ENCODE measurements at regions not wholly inside any gene's neighbourhood (a gene's known extent, or its start where the extent isn't known, plus 50 kb on each side); places are given as distances from the start of the nearest gene placed in this dataset.
A peak's percentile ranks its signal among the peaks of the same experiment; 100 is the strongest.

DNA sequence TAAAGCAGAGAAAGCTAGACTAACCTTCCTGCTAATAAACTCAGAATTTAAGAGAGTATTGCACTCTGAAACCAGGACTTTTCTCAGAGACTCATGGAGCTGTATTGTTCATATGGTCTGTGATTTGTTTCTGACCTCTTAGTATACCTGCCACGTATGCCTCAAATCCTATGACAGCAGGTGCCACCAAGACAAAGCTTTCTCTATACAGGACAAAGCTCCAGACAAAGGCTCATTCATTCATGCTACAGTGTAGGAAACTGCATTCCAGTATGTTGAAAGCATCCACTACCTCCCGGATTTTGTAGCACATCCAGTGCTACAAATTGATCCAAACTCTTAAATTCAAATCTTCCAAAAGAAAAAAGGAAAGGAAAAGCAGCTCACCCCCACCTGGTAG is 178.3 kb downstream of the CHIC2 start:
- DNase-seq (ENCODE audit: low spot score) = peak; percentile 60

More for the DNA sequence above, 178.3 kb downstream of the CHIC2 start:
- Histone ChIP-seq H3K4me1 (ENCODE audit: insufficient read depth, low read length) (peaks cover 14% of the 10 kb centered on the region; the same call in 1 of the 2 replicates), H3K9me3 (ENCODE audit: low read length) (no peaks in the 10 kb centered on the region), H2AFZ (ENCODE audit: low read length) (no peak overlapping the region), H3K36me3 (replicated peaks in 1 of 2; ENCODE audit: control insufficient read depth in 1 of 2, insufficient read depth in 2 of 2, low read length in 2 of 2) (no peaks in the 10 kb centered on the region), H3K27me3 (ENCODE audit: control insufficient read depth in 1 of 2, insufficient read depth in 2 of 2, low read length in 2 of 2) (peaks cover 0 to 2% of the 10 kb centered on the region in 2 experiments; a peak in 2 of 5 replicates), H3K9ac (ENCODE audit: insufficient read depth, low read depth, low read length) (no peak overlapping the region), H4K20me1 (ENCODE audit: insufficient read depth, low read length) (no peaks in the 10 kb centered on the region), H3K4me3 (replicated peaks in 1 of 3; ENCODE audit: insufficient read depth in 1 of 3, low read depth in 2 of 3, low read length in 3 of 3) (no peak overlapping the region), H3K27ac (ENCODE audit: extremely low read length, insufficient read depth, low read length) (no peak overlapping the region), H3K79me2 (ENCODE audit: insufficient read depth, low read length) (no peaks in the 10 kb centered on the region), H3K4me2 (ENCODE audit: low read depth, low read length) (no peak overlapping the region)
- WGBS (ENCODE audit: low lambda C conversion rate) = 0% methylated on average over 2 of the region's 2 CpGs
- in situ Hi-C loops (cut with HindIII; ENCODE audit: extremely low pct_ligation_motif_present, low pct_unique_long_range_greater_than_20kb) = no loop called here
- intact Hi-C loops (cut with micrococcal nuclease; ENCODE audit: unreplicated experiment) = no loop called here
- no peak for TF ChIP-seq HNF4G (IDR thresholded peaks at IDR 0.05; ENCODE audit: borderline replicate concordance, low read depth, low read length)
- no peak for TF ChIP-seq HNF4G (CRISPR knock-in tag; IDR thresholded peaks at IDR 0.05; ENCODE audit: borderline replicate concordance, low read depth)
- TF ChIP-seq ELF4 (CRISPR knock-in tag; IDR thresholded peaks at IDR 0.05; ENCODE audit: borderline replicate concordance) = no peak
- TF ChIP-seq, protein P1, sequence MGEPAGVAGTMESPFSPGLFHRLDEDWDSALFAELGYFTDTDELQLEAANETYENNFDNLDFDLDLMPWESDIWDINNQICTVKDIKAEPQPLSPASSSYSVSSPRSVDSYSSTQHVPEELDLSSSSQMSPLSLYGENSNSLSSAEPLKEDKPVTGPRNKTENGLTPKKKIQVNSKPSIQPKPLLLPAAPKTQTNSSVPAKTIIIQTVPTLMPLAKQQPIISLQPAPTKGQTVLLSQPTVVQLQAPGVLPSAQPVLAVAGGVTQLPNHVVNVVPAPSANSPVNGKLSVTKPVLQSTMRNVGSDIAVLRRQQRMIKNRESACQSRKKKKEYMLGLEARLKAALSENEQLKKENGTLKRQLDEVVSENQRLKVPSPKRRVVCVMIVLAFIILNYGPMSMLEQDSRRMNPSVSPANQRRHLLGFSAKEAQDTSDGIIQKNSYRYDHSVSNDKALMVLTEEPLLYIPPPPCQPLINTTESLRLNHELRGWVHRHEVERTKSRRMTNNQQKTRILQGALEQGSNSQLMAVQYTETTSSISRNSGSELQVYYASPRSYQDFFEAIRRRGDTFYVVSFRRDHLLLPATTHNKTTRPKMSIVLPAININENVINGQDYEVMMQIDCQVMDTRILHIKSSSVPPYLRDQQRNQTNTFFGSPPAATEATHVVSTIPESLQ (CRISPR knock-in tag; conservative IDR thresholded peaks at IDR 0.05) = no peak
- TF ChIP-seq SOX13 (IDR thresholded peaks at IDR 0.05) = no peak
- TF ChIP-seq SOX13 (CRISPR knock-in tag; conservative IDR thresholded peaks at IDR 0.05 in 1 of 2, IDR thresholded peaks at IDR 0.05 in 1 of 2) = peak in 1 of 2 experiments; percentile 73; a peak in 2 of 4 replicates
- TF ChIP-seq ZNF557 (CRISPR knock-in tag; IDR thresholded peaks at IDR 0.05) = no peak
- TF ChIP-seq ZNF792 (CRISPR knock-in tag; IDR thresholded peaks at IDR 0.05) = no peak
- peak; percentile 41; the same call in 1 of the 2 replicates for TF ChIP-seq SOX5 (CRISPR knock-in tag; IDR thresholded peaks at IDR 0.05; ENCODE audit: borderline replicate concordance)
- no peak for TF ChIP-seq HMG20A (CRISPR knock-in tag; IDR thresholded peaks at IDR 0.05; ENCODE audit: borderline replicate concordance)
- TF ChIP-seq, protein P2, sequence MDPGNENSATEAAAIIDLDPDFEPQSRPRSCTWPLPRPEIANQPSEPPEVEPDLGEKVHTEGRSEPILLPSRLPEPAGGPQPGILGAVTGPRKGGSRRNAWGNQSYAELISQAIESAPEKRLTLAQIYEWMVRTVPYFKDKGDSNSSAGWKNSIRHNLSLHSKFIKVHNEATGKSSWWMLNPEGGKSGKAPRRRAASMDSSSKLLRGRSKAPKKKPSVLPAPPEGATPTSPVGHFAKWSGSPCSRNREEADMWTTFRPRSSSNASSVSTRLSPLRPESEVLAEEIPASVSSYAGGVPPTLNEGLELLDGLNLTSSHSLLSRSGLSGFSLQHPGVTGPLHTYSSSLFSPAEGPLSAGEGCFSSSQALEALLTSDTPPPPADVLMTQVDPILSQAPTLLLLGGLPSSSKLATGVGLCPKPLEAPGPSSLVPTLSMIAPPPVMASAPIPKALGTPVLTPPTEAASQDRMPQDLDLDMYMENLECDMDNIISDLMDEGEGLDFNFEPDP (CRISPR knock-in tag; conservative IDR thresholded peaks at IDR 0.05) = no peak
- ChIA-PET POLR2A (no interaction called here), CTCF (ENCODE audit: low intra/inter-chr PET ratio, low total read pairs) (no interaction called here)
- ATAC-seq (peak; percentile 84), FAIRE-seq (no peak)
- no TSS peak for BruUV-seq (replicated peaks)
